Uterus (tissue), 2 donors: ENCODE measurements at regions not wholly inside any gene's neighbourhood (a gene's known extent, or its start where the extent isn't known, plus 50 kb on each side); places are given as distances from the start of the nearest gene placed in this dataset.

Source experiments
- CTCF ChIP-seq, 4 experiments: fragments of 200-600 bp in 2 of 4; fragments of 450-650 bp in 2 of 4; sonication (generic) in 2 of 4; IDR thresholded peaks; one replicate each; pipeline ENCODE4 v1.5.1; 2016 to 2019; ENCODE audit warnings: antibody characterized with exemption in 4 of 4, mild to moderate bottlenecking in 2 of 4, moderate library complexity in 1 of 4
- POLR2A ChIP-seq, 2 donors: fragments of 450-650 bp; IDR thresholded peaks; one replicate each; pipeline ENCODE4 v1.6.1; 2016; ENCODE audit warnings: antibody characterized with exemption in 2 of 2, mild to moderate bottlenecking in 1 of 2, moderate library complexity in 1 of 2

GRCh38 chr7:69419934-69420333 is 178.3 kb upstream of the AUTS2 start:
- TF ChIP-seq CTCF (IDR thresholded peaks at IDR 0.05) (no peak), POLR2A (IDR thresholded peaks at IDR 0.05) (no peak)
